ENCODE measurements at regions not wholly inside any gene's neighbourhood (a gene's known extent, or its start where the extent isn't known, plus 50 kb on each side); places are given as distances from the start of the nearest gene placed in this dataset.
A peak's percentile ranks its signal among the peaks of the same experiment; 100 is the strongest.

DNA sequence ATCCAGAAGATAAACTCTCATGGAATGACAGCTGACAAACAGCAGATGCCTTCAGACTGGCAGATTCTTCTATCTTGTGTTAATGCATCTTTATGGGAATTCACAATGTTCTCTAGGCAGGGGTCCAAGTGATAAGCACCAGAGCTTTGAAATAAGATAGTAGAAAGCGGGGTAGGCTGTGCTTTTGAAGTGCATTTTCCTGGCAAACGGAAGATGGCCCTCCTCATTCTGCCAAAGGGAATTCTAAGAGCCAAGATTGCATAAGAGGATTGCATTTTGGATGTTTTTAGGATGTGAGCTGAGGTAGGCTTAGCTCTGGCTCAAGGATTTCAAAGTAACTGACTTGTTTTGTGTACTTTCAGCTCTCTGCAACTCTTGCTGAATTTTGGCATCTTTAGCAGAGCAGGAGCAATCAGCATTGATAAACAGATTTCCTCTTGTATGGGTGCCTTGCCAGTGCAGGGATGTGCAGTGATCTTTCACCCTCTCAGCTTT, 298.5 kb upstream of the KLF6 start:
- no peak overlapping the region for H3K4me3 ChIP-seq (ENCODE audit: low read depth, low read length)
- no peaks in the 10 kb centered on the region for H3K9me3 ChIP-seq
- H3K4me1 ChIP-seq, result peaks cover 4% of the 10 kb centered on the region
- no peaks in the 10 kb centered on the region for H3K36me3 ChIP-seq
- DNase-seq, result peak; percentile 70
- TF ChIP-seq, protein P1, sequence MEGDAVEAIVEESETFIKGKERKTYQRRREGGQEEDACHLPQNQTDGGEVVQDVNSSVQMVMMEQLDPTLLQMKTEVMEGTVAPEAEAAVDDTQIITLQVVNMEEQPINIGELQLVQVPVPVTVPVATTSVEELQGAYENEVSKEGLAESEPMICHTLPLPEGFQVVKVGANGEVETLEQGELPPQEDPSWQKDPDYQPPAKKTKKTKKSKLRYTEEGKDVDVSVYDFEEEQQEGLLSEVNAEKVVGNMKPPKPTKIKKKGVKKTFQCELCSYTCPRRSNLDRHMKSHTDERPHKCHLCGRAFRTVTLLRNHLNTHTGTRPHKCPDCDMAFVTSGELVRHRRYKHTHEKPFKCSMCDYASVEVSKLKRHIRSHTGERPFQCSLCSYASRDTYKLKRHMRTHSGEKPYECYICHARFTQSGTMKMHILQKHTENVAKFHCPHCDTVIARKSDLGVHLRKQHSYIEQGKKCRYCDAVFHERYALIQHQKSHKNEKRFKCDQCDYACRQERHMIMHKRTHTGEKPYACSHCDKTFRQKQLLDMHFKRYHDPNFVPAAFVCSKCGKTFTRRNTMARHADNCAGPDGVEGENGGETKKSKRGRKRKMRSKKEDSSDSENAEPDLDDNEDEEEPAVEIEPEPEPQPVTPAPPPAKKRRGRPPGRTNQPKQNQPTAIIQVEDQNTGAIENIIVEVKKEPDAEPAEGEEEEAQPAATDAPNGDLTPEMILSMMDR (IDR thresholded peaks at IDR 0.05; ENCODE audit: low read depth, low read length), result 0 out of 2 replicates have a peak, but pooled peaks have one; percentile 8
- peaks cover 18% of the 10 kb centered on the region for H3K27me3 ChIP-seq

DNA sequence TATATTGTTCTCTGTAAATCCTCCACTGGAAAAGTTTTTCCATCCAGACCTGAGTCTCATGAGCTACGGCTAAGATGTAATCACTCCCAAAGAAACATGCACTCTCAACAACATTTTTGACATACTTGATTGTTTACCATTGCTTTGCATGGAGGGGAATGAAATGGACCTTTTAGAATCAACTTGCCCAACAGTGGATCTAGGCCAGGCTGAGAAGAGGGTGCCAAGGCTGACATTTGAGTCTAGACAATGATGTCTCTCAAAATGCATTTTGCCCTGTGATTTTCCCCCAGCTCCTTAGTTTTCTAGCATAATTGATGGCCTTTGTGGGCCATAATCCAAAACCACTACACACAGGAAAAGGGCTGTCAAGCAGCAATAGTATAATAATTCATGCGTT, 297.9 kb upstream of the KLF6 start:
- TF ChIP-seq, protein P1 (IDR thresholded peaks at IDR 0.05; ENCODE audit: low read depth, low read length), result no peak
- H3K36me3 ChIP-seq, result no peaks in the 10 kb centered on the region
- H3K4me1 ChIP-seq, result peaks cover 4% of the 10 kb centered on the region
- DNase-seq, result no peak
- no peaks in the 10 kb centered on the region for H3K9me3 ChIP-seq
- peaks cover 18% of the 10 kb centered on the region for H3K27me3 ChIP-seq
- H3K4me3 ChIP-seq (ENCODE audit: low read depth, low read length), result no peak overlapping the region

DNA sequence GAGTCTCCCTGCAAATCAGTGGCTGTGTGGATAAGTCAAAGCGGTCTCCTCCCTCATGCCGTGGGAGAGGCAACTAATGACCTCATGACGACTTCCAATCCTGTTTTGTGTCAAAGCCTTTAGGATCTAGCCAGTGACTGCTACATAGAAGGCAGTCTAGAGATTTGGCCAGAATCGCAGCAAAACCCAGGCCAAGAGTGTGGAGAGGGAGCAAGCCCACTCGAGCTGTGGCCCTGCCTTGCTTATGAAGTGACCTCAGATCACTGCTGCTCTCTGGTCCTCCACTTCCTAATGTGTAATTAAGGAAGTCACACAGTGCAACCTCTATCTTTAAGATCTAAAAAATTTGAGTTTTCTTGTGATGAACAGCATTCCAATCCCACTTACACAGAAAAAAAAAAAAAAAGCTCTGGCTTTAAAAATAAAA, 296.7 kb upstream of the KLF6 start:
- Histone ChIP-seq H3K27me3 (peaks cover 20% of the 10 kb centered on the region), H3K4me1 (peaks cover 4% of the 10 kb centered on the region), H3K4me3 (ENCODE audit: low read depth, low read length) (no peak overlapping the region), H3K9me3 (no peaks in the 10 kb centered on the region), H3K36me3 (no peaks in the 10 kb centered on the region)
- TF ChIP-seq, protein P1 (IDR thresholded peaks at IDR 0.05; ENCODE audit: low read depth, low read length), result no peak
- DNase-seq, result no peak

DNA sequence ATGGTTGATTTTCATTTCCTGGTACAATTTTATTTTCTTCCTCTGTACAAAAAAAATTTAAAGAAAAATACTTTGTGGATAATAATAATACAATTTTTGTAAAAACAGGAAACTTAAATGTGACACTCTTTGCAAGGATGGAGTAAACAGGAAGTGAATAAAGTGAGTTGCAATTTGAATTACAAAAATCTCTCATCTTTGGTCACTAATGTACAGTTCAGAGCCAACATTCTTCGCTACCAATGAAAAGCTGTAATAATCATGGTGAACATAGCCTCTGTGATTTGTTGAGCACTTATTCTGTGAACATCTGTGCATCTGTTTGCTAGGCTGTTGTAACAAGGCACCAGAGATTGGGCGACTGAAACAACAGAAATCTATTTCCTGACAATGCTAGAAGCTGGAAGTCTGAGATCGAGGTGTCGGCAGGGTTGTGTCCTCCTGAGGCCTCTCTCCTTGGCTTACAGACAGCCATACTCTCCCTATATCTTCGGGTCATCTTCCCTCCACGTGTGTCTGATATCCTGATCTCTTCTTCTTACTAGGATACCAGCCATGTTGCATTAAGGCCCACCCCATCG, 295.3 kb upstream of the KLF6 start:
- H3K27me3 ChIP-seq, result peaks cover 6% of the 10 kb centered on the region
- DNase-seq, result no peak
- no peaks in the 10 kb centered on the region for H3K9me3 ChIP-seq
- H3K4me1 ChIP-seq, result peaks cover 4% of the 10 kb centered on the region
- no peak overlapping the region for H3K4me3 ChIP-seq (ENCODE audit: low read depth, low read length)
- TF ChIP-seq, protein P1 (IDR thresholded peaks at IDR 0.05; ENCODE audit: low read depth, low read length), result no peak
- H3K36me3 ChIP-seq, result no peaks in the 10 kb centered on the region

DNA sequence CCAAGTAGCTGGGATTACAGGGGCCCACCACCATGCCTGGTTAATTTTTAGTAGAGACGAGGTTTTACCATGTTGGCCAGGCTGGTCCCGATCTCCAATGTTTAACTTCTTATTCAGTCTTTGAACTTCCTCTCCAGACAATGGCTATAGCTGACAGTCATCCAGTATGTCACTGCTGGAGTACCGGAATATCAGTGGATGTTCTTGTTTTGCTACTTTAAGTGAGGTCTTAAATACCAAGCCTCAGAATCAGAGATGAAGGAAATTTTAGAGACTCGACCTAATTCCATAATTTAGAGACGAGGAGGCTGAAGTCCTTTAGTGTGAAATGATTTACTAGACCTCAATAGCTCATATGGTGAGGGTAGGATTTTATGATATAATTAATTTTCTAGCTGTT, 294.8 kb upstream of the KLF6 start:
- Histone ChIP-seq H3K4me3 (ENCODE audit: low read depth, low read length) (no peak overlapping the region), H3K27me3 (peaks cover 5% of the 10 kb centered on the region; the same call in 1 of the 2 replicates)
- DNase-seq, result no peak

DNA sequence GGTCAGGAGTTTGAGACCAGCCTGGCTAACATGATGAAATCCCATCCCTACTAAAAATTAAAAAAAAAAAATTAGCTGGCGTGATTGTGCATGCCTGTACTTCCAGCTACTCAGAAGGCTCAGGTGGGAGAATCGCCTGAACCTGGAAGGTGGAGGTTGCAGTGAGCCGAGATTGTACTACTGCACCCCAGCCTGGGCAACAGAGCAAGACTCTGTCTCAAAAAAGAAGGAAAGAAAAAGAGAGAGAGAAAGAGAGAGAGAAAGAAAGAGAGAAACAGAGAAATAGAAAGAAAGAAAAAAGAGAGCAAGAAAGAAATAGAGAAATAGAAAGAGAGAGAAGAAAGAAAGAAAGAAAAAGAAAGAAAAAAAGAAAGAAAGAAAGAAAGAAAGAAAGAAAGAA, 292.8 kb upstream of the KLF6 start:
- Histone ChIP-seq H3K27me3 (0 out of 2 replicates have a peak, but pooled peaks cover 2% of the 10 kb centered on the region), H3K4me1 (peaks cover 5% of the 10 kb centered on the region), H3K36me3 (no peaks in the 10 kb centered on the region), H3K4me3 (ENCODE audit: low read depth, low read length) (no peak overlapping the region), H3K9me3 (no peaks in the 10 kb centered on the region)
- no peak for DNase-seq
- TF ChIP-seq, protein P1 (IDR thresholded peaks at IDR 0.05; ENCODE audit: low read depth, low read length), result no peak

More for the DNA sequence above, 294.8 kb upstream of the KLF6 start:
- peaks cover 4% of the 10 kb centered on the region for H3K4me1 ChIP-seq
- no peaks in the 10 kb centered on the region for H3K36me3 ChIP-seq
- H3K9me3 ChIP-seq, result no peaks in the 10 kb centered on the region
- TF ChIP-seq, protein P1 (IDR thresholded peaks at IDR 0.05; ENCODE audit: low read depth, low read length), result no peak
